IMR-90 (cell line): ENCODE measurements at regions not wholly inside any gene's neighbourhood (a gene's known extent, or its start where the extent isn't known, plus 50 kb on each side); places are given as distances from the start of the nearest gene placed in this dataset.

ENCODE experiments used
- ATAC-seq: fragments of 200-7000 bp; cut with Tn5 transposase; 2 replicates; pipeline ENCODE4 v1.9.1; 2020; ENCODE audit warnings: low read depth, mild to moderate bottlenecking, moderate library complexity
- BruUV-seq: library from RNA; stranded (reverse); fragments of 400-500 nt; replicated peaks from 2 replicates; lab custom pipeline; 2021; lab: Mats Ljungman, UMichigan
- CTCF ChIA-PET: fragments of 300-600 bp; formaldehyde crosslinking; extraction: SDS; loops from one replicate; lab custom pipeline; 2021; ENCODE audit warnings: antibody characterized with exemption; lab: Yijun Ruan, JAX
- POLR2A ChIA-PET: fragments of 300-600 bp; sonication (Branson Sonifier 250); formaldehyde crosslinking; loops from one replicate; lab custom pipeline; 2022; ENCODE audit warnings: antibody characterized with exemption; ENCODE audit not compliant: unreplicated experiment; lab: Charles Lee
- DNase-seq: peaks from one replicate; pipeline ENCODE4 v3.0.0; 2013
- H2AFZ ChIP-seq: replicated peaks from 2 replicates; pipeline ENCODE3; 2013; ENCODE audit warnings: low read length, mild to moderate bottlenecking; ENCODE audit not compliant: poor library complexity
- H2AK5ac ChIP-seq: 2 replicates; pipeline ENCODE4 v1.6.1; 2013; ENCODE audit warnings: low read depth, low read length, inconsistent platforms
- H2AK9ac ChIP-seq: replicated peaks from 2 replicates; pipeline ENCODE3; 2013; ENCODE audit warnings: mild to moderate bottlenecking, low read depth, low read length, moderate library complexity; ENCODE audit not compliant: poor library complexity
- H2BK120ac ChIP-seq: 2 replicates; pipeline ENCODE4 v1.6.1; 2013; ENCODE audit warnings: low read depth, low read length, inconsistent platforms
- H2BK15ac ChIP-seq: 3 replicates; pipeline ENCODE4 v1.6.1; 2013; ENCODE audit warnings: low read depth, low read length, inconsistent platforms
- H2BK20ac ChIP-seq: 2 replicates; pipeline ENCODE4 v1.6.1; 2013; ENCODE audit warnings: low read depth, mild to moderate bottlenecking, inconsistent platforms, low read length, moderate library complexity
- H2BK5ac ChIP-seq: 2 replicates; pipeline ENCODE4 v1.6.1; 2013; ENCODE audit warnings: mild to moderate bottlenecking, low read depth, low read length, inconsistent platforms; ENCODE audit not compliant: poor library complexity, severe bottlenecking
- H3K14ac ChIP-seq: replicated peaks from 2 replicates; pipeline ENCODE4 v1.6.1; 2013; ENCODE audit warnings: low read depth, low read length, inconsistent platforms
- H3K18ac ChIP-seq: 2 replicates; pipeline ENCODE4 v1.6.1; 2013; ENCODE audit warnings: low read depth, low read length, control low read depth
- H3K23ac ChIP-seq: 2 replicates; pipeline ENCODE4 v1.6.1; 2013; ENCODE audit warnings: low read depth, low read length, inconsistent platforms
- H3K27ac ChIP-seq: 2 replicates; pipeline ENCODE4 v1.5.1; 2013; ENCODE audit warnings: mild to moderate bottlenecking, control low read depth, low read length; ENCODE audit not compliant: insufficient read depth
- H3K27me3 ChIP-seq: 2 replicates; pipeline ENCODE4 v1.6.1; 2013; ENCODE audit warnings: low read length; ENCODE audit not compliant: control insufficient read depth, insufficient read depth
- H3K36me3 ChIP-seq: 2 replicates; pipeline ENCODE4 v1.6.1; 2013; ENCODE audit warnings: low read length, mixed read lengths; ENCODE audit not compliant: control insufficient read depth, insufficient read depth
- H3K4ac ChIP-seq: 2 replicates; pipeline ENCODE4 v1.6.1; 2013; ENCODE audit warnings: low read depth, low read length, inconsistent platforms
- H3K4me1 ChIP-seq: 2 replicates; pipeline ENCODE4 v1.6.1; 2013; ENCODE audit warnings: low read length, mixed read lengths; ENCODE audit not compliant: control insufficient read depth, insufficient read depth
- H3K4me2 ChIP-seq: 2 replicates; pipeline ENCODE4 v1.6.1; 2013; ENCODE audit warnings: low read depth, mild to moderate bottlenecking, control low read depth, low read length, moderate library complexity
- H3K4me3 ChIP-seq: 2 replicates; pipeline ENCODE4 v1.5.1; 2013; ENCODE audit warnings: low read depth, mild to moderate bottlenecking, control low read depth, low read length, moderate library complexity; ENCODE audit not compliant: insufficient read depth
- H3K56ac ChIP-seq: 2 replicates; pipeline ENCODE4 v1.6.1; 2013; ENCODE audit warnings: low read length, inconsistent platforms; ENCODE audit not compliant: insufficient read depth; ENCODE audit errors: extremely low read depth
- H3K79me1 ChIP-seq, 2 experiments: 2 replicates each; pipeline ENCODE4 v1.6.1; 2013; ENCODE audit warnings: low read length in 2 of 2, inconsistent platforms in 1 of 2, low read depth in 1 of 2
- H3K9ac ChIP-seq: 2 replicates; pipeline ENCODE4 v1.6.1; 2013; ENCODE audit warnings: low read depth, low read length, control low read depth
- H3K9me1 ChIP-seq: 2 replicates; pipeline ENCODE4 v1.6.1; 2013; ENCODE audit warnings: low read length, inconsistent platforms; ENCODE audit not compliant: insufficient read depth
- H3K9me3 ChIP-seq: 2 replicates; pipeline ENCODE4 v1.6.1; 2013; ENCODE audit warnings: low read length; ENCODE audit not compliant: control insufficient read depth, insufficient read depth
- H4K20me1 ChIP-seq: 2 replicates; pipeline ENCODE4 v1.6.1; 2013; ENCODE audit warnings: low read length, inconsistent platforms; ENCODE audit not compliant: insufficient read depth
- H4K5ac ChIP-seq: 2 replicates; pipeline ENCODE4 v1.6.1; 2013; ENCODE audit warnings: mild to moderate bottlenecking, low read depth, low read length, control low read depth
- H4K8ac ChIP-seq, 2 experiments: 2 replicates each; pipeline ENCODE4 v1.6.1; 2013; ENCODE audit warnings: low read depth in 2 of 2, low read length in 2 of 2, control low read depth in 1 of 2, inconsistent platforms in 1 of 2
- H4K91ac ChIP-seq: 2 replicates; pipeline ENCODE4 v1.6.1; 2013; ENCODE audit warnings: low read depth, low read length, inconsistent platforms; ENCODE audit not compliant: insufficient read depth
- BHLHE40 ChIP-seq: fragments of 150-350 bp; IDR thresholded peaks from 2 replicates; pipeline ENCODE4 v1.6.1; 2016; ENCODE audit warnings: mild to moderate bottlenecking, low read depth, low read length
- CEBPB ChIP-seq: IDR thresholded peaks from 2 replicates; pipeline ENCODE4 v1.6.1; 2012; ENCODE audit warnings: low read depth, low read length, improper control_type of control experiment
- CHD1 ChIP-seq: IDR thresholded peaks from 2 replicates; pipeline ENCODE4 v1.6.1; 2012; ENCODE audit warnings: low read depth, low read length, improper control_type of control experiment
- CTCF ChIP-seq: conservative IDR thresholded peaks from 2 replicates; pipeline ENCODE4 v1.5.1; 2012; ENCODE audit warnings: mild to moderate bottlenecking, low read depth, low read length, improper control_type of control experiment
- ELK1 ChIP-seq: fragments of 150-350 bp; IDR thresholded peaks from 2 replicates; pipeline ENCODE4 v1.6.1; 2016; ENCODE audit warnings: low read depth, mild to moderate bottlenecking, low read length, moderate library complexity, borderline replicate concordance
- FOS ChIP-seq: fragments of 150-350 bp; IDR thresholded peaks from 2 replicates; pipeline ENCODE4 v1.6.1; 2016; ENCODE audit warnings: low read depth, low read length
- MAFK ChIP-seq: IDR thresholded peaks from 2 replicates; pipeline ENCODE4 v1.6.1; 2012; ENCODE audit warnings: low read depth, low read length, improper control_type of control experiment
- MAZ ChIP-seq: IDR thresholded peaks from 2 replicates; pipeline ENCODE4 v1.6.1; 2012; ENCODE audit warnings: low read depth, mild to moderate bottlenecking, low read length, improper control_type of control experiment, moderate library complexity, borderline replicate concordance
- MXI1 ChIP-seq: IDR thresholded peaks from 2 replicates; pipeline ENCODE4 v1.6.1; 2012; ENCODE audit warnings: low read depth, mild to moderate bottlenecking, low read length, moderate library complexity, borderline replicate concordance
- NFE2L2 ChIP-seq: fragments of 150-350 bp; IDR thresholded peaks from 2 replicates; pipeline ENCODE4 v1.6.1; 2016; ENCODE audit warnings: low read depth, mild to moderate bottlenecking, low read length
- POLR2A ChIP-seq: IDR thresholded peaks from 2 replicates; pipeline ENCODE4 v1.6.1; 2012; ENCODE audit warnings: mild to moderate bottlenecking, low read depth, low read length
- RAD21 ChIP-seq: IDR thresholded peaks from 2 replicates; pipeline ENCODE4 v1.6.1; 2012; ENCODE audit warnings: low read length, improper control_type of control experiment
- RCOR1 ChIP-seq: IDR thresholded peaks from 2 replicates; pipeline ENCODE4 v1.6.1; 2012; ENCODE audit warnings: mild to moderate bottlenecking, low read length, improper control_type of control experiment; ENCODE audit not compliant: insufficient replicate concordance
- RFX5 ChIP-seq: IDR thresholded peaks from 2 replicates; pipeline ENCODE4 v1.8.0; 2012; ENCODE audit warnings: low read depth, mild to moderate bottlenecking, low read length, moderate library complexity
- SMC3 ChIP-seq: fragments of 150-350 bp; IDR thresholded peaks from 2 replicates; pipeline ENCODE4 v1.6.1; 2016; ENCODE audit warnings: low read depth, mild to moderate bottlenecking, antibody characterized with exemption, low read length, moderate library complexity
- USF2 ChIP-seq: fragments of 150-350 bp; IDR thresholded peaks from 2 replicates; pipeline ENCODE4 v1.6.1; 2017; ENCODE audit warnings: mild to moderate bottlenecking, antibody characterized with exemption, low read length, low read depth
- WGBS, 2 experiments: methylation state at CpG; one replicate each; pipeline versions ENCODE4 v1.1.5 to v1.1.7; 2013; ENCODE audit warnings: missing lambda C conversion rate in 2 of 2; ENCODE audit not compliant: insufficient read length in 1 of 2; ENCODE audit errors: extremely low coverage in 2 of 2; 5-methylcytosine and 5-hydroxymethylcytosine counted together
- dilution Hi-C: fragments of 300-500 bp; cut with HindIII; formaldehyde crosslinking; loops from one replicate; pipeline ENCODE4 v1.14.3; 2018; ENCODE audit warnings: low sequenced_read_pairs; ENCODE audit not compliant: unreplicated experiment
- in situ Hi-C: fragments of 300-500 bp; cut with MboI; formaldehyde crosslinking; loops from 3 replicates; pipeline ENCODE4 v1.14.3; 2019; ENCODE audit warnings: low sequenced_read_pairs, inconsistent platforms, mixed read lengths
- intact Hi-C: fragments of 100-400 bp; cut with micrococcal nuclease; formaldehyde crosslinking; loops from 2 replicates; pipeline ENCODE4 v1.10.0; 2022

GRCh38 chr2:183505911-183506310 lies 381.7 kb downstream of the NUP35 start:
- Histone ChIP-seq H3K14ac (no peak overlapping the region), H4K5ac (no peak overlapping the region), H4K20me1 (no peaks in the 10 kb centered on the region), H3K27me3 (no peaks in the 10 kb centered on the region), H2BK120ac (no peak overlapping the region), H4K91ac (no peak overlapping the region), H4K8ac (no peak overlapping the region), H3K56ac (no peak overlapping the region), H3K9me3 (peaks cover 6% of the 10 kb centered on the region; the same call in 1 of the 2 replicates), H2BK20ac (no peak overlapping the region), H2AK9ac (no peak overlapping the region), H3K79me1 (no peaks in the 10 kb centered on the region), H3K9ac (no peak overlapping the region), H3K4me1 (no peaks in the 10 kb centered on the region), H3K4ac (no peak overlapping the region), H3K18ac (no peak overlapping the region), H2BK5ac (no peak overlapping the region), H2AFZ (no peak overlapping the region), H3K36me3 (no peaks in the 10 kb centered on the region), H3K27ac (no peak overlapping the region), H2BK15ac (no peak overlapping the region), H2AK5ac (no peak overlapping the region), H3K4me2 (no peak overlapping the region), H3K9me1 (no peaks in the 10 kb centered on the region), H3K4me3 (no peak overlapping the region), H3K23ac (no peak overlapping the region)
- no TSS peak for BruUV-seq
- ATAC-seq (no peak), DNase-seq (no peak)
- TF ChIP-seq FOS (no peak), CEBPB (no peak), CTCF (no peak), RFX5 (no peak), NFE2L2 (no peak), RCOR1 (no peak), POLR2A (no peak), CHD1 (no peak), USF2 (no peak), MXI1 (no peak), MAZ (no peak), ELK1 (no peak), SMC3 (no peak), MAFK (no peak), RAD21 (no peak), BHLHE40 (no peak)
- dilution Hi-C loops: no loop called here
- POLR2A ChIA-PET: no interaction called here
- WGBS, 2 experiments: no CpG with 5 or more reads among the region's 1 CpG
- CTCF ChIA-PET: no interaction called here
- intact Hi-C loops: no loop called here
- in situ Hi-C loops: no loop called here
